Suppressor macrophage (primary cell): ENCODE measurements at regions not wholly inside any gene's neighbourhood (a gene's known extent, or its start where the extent isn't known, plus 50 kb on each side); places are given as distances from the start of the nearest gene placed in this dataset.
"Not testable (repeated sequence)": the region's sequence is repeated elsewhere in the genome, so short reads cannot be mapped to it uniquely, and the experiment has no call there.

ENCODE experiments used
- DNase-seq, 4 experiments: peaks; one replicate each; pipeline ENCODE4 v3.0.0-alpha.2; 2020 to 2022

DNA sequence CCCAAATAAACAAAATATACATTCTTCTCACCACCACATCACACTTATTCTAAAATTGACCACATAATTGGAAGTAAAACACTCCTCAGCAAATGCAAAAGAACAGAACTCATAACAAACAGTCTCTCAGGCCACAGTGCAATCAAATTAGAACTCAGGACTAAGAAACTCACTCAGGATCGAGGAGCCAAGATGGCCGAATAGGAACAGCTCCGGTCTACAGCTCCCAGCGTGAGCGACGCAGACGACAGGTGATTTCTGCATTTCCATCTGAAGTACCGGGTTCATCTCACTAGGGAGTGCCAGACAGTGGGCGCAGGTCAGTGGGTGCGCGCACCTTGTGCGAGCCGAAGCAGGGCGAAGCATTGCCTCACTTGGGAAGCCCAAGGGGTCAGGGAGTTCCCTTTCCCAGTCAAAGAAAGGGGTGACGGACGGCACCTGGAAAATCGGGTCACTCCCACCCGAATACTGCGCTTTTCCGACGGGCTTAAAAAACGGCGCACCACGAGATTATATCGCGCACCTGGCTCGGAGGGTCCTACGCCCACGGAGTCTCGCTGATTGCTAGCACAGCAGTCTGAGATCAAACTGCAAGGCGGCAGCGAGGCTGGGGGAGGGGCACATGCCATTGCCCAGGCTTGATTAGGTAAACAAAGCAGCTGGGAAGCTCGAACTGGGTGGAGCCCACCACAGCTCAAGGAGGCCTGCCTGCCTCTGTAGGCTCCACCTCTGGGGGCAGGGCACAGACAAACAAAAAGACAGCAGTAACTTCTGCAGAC lies 183.2 kb downstream of the ETV1 start:
- not testable (repeated sequence) for DNase-seq

DNA sequence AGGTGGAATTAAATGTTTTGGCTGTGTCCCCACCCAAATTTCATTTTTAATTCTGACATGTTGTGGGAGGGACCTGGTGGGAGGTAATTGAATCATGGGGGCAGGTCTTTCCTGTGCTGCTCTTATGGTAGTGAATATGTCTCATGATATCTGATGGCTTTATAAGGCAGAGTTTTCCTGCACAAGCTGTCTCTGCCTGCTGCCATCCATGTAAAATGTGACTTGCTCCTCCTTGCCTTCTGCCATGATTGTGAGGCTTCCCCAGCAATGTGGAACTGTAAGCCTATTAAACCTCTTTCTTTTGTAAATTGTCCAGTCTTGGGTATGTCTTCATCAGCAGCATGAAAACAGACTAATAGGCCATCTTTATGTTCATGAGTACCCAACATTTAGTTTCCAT lies 172.2 kb downstream of the ETV1 start:
- not testable (repeated sequence) for DNase-seq

DNA sequence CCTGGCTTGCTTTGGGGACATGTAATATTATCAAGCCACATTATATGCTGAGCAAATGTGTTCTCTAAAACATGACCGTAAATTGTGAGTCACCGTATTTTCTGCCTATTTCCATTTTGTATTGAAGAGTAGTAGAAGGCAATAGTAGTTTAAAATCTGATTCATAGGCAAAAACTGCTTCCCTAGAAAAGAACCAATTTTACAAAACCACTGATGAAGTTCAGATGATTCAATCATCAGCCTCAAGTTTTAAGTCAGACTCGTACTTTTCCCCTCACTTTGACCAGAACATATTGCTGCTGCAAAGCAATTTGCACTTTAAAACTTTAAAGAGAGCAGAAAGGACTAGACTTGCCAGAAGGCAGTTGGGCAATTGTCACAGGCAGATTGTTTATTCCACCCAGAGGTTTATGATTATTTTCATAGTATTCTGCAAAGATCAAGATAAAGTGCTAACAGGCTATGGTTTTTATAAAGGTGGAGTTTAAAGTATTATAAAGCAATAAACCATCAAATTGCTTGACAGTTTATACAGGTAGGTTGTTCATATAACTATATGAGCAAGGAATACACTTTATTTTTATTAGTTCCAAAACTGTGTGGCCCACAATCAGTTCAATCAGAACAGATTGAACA lies 168.2 kb downstream of the ETV1 start:
- DNase-seq: no peak

DNA sequence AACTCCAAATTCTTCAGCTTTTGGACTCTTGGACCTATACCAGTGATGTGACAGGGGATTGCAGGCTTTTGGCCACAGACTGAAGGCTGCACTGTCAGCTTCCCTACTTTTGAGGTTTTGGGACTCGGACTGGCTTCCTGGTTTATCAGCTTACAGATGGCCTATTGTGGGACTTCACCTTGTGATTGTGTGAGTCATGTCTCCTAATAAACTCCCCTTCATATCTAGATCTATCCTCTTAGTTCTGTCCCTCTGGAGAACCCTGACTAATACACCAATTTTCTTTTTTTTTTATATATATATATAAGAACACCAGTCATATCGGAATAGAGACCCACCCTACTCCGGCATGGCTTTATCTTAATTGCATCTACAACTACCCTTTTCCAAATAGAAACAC lies 166.8 kb downstream of the ETV1 start:
- no peak for DNase-seq

DNA sequence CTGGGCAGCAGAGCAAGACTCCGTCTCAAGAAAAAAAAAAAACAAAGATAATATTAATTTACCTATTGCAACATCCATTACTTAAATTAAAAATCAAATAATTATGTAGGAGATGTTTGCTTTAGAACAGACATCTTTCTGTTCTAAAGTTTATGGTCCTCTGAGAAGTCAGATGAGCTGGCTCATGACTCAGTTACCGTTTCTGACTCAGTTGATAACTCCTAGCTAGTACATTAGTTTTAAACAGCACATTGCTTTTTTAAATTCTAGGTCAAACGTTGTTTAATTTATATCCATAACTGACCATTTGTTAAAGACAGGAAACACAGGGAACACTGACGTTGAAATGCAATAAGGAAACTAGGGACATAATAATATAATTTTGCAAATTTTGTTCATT lies 162.7 kb downstream of the ETV1 start:
- no peak for DNase-seq

DNA sequence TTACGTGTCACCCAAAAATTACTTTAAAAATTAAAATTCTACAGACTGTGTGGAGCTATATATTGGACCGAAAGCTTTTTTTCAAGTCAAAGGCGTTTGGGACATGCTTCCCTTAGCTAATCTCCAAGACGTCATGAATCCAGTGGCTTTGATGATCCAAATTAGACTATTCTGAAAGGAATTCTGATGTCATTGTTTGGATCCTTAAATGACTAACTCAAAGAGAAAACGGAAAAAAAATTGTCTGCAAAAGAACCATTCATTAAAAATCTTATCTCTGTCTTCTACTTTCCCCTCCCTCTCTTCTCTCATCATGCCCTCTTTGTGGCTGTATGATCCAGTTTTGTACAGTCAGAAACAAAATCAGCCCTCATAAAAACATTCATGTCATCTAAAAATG lies 161.8 kb downstream of the ETV1 start:
- no peak for DNase-seq

DNA sequence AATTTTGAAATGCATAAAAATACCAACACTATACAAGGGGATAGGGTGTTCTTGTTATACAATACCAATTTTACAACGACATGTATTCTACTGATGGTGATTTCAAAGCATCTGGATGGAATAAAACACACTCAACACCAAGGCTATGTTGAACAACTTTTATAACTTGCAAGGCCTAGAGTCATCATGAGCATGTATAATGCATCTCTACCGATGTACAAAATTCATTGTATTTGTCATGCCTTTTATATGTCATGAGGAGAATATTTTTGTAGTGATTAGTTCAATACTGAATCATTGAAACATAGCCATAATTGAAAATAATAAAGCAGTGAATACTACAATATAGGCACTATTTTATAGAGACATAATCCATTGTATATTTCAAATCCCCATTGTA lies 160.2 kb downstream of the ETV1 start:
- DNase-seq: no peak

DNA sequence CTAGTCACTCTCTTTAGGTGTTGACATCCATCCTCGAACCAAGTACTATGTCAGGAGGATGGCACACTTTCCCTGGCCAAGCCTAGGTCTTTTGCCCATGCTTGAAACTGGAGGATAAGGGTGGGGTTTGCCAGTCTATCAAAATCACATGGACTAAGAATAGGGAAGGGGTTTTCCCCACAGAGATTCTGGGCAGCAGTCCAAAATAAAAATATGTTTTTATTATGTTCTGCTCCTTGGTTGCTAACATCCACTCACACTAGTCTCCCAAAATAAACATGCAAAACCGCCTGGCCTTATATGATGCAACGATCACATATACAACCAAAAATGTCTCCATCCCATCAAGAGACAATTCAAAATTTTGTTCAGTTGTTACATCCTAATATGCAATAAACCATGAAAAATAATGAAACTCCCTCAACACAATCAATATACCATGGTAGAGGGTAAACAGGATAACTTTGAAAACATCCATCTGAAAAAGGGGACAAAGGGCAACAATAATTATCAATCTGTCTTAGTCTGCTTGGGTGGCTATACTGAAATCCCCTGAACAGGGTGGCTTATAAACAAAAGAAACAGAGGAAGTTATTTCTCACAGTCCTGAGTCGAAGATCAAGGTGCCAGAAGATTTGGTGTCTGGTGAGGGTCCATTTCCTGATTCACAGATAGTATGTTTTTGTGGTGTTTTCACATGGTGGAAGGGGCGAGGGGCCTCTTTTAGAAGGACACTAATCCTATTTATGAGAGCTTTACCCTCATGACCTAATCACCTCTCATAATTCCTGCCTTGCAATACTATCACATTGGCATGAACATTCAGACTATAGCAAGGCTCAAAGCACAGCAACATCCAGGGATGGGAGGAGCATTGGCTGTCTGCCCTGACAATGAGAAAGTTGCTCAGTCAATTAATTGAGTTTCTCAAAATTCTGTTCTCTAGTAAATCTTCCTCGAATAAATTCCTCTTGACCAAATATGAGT lies 159.3 kb downstream of the ETV1 start:
- no peak for DNase-seq

DNA sequence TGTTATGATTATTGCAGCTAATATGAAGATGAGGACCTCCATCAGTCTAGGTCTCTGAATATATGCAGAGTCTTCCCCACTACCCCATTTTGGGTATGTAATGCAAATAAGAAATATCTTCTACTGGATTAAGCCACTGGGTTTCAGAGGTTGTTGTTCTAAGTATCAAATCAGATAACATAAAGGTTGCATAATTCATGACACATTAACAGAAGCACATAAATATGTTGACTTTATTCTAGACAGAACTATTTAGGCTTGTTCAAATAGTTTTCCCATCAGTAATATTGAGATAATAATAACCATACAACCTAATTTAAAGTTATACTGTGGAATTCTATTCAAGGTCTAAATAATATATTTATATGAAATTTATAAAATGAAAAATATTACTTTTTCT lies 157.1 kb downstream of the ETV1 start:
- no peak for DNase-seq

DNA sequence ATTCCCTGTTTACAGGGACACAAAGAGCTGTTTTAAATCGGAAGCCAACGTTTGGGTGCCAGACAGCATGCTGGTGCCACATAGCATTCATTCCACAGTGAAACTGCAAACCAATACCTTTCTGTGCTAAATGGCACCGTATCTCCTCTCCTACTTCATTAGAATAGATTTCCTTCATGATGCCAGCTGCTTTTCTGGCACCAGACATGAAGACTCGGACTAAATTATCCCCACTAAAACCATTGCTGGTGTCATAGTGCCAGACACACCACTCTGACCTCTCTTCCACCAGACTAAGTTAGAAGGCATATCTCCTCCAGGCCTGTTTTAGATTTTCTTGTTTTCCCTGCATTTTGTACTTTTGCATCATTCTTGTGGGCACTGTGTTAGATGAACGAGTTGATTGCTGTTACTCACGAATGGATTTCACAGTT lies 155.1 kb downstream of the ETV1 start:
- no peak for DNase-seq

DNA sequence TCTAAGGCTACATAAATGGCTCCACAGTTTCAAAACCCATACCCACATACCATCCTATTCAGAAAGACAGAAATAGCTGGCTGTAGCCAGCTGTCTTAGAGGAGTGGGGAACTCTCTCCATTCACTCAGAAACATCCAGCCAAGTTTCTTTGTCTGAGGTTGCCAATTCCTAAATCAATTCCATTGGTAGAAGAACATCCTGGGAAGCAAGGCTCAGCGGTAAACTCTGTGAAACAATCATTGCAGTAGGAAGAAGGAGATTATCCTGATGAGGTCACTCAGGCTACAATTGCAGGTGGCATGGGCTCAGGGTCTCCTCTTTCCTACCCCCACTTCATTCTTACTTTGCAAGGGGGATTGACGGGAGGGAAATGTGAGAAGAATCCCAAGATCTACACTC lies 154.0 kb downstream of the ETV1 start:
- no peak for DNase-seq

DNA sequence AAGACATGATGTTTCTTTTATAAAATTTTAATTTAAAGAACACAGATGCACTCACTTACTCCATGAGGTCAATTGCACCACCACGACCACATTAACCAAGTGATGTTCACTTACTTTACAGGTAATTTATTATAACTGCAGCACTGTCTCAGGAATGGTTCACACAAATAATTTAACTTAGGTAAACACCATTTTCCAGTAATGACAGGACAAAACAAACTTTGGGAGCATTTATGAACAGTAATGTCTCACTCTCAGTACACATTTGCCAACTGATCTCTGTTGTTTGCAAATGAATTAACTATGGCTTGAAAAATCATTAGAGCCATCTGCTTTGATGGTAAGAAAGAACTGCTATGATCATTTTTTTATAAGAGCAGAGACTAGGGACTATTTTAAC lies 150.4 kb downstream of the ETV1 start:
- DNase-seq: no peak
